GM18517 (cell line): ENCODE measurements at regions not wholly inside any gene's neighbourhood (a gene's known extent, or its start where the extent isn't known, plus 50 kb on each side); places are given as distances from the start of the nearest gene placed in this dataset.
"Not testable (repeated sequence)": the region's sequence is repeated elsewhere in the genome, so short reads cannot be mapped to it uniquely, and the experiment has no call there.

Source experiments
- ATAC-seq: cut with Tn5 transposase; IDR thresholded peaks from one replicate; pipeline ENCODE4 v1.9.1; 2021; ENCODE audit warnings: mild to moderate bottlenecking, moderate library complexity; ENCODE audit not compliant: unreplicated experiment

DNA sequence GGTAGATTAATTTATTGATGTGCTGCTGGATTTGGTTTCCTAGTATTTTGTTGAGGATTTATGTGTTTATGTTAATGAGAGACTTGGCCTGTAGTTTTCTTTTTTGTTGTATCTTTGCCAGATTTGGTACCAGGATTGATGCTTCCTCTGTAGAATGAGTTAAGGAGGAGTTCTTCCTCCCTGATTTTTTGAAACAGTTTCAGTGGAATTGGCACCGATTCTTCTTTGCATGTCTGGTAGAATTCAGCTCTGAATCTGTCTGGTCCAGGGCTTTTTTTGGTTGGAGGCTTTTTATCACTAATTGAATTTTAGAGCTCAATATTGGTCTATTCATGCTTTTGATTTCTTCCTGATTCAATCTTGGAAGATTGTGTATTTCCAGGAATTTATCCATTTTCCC lies 174.0 kb upstream of the NDST4 start:
- no peak for ATAC-seq

DNA sequence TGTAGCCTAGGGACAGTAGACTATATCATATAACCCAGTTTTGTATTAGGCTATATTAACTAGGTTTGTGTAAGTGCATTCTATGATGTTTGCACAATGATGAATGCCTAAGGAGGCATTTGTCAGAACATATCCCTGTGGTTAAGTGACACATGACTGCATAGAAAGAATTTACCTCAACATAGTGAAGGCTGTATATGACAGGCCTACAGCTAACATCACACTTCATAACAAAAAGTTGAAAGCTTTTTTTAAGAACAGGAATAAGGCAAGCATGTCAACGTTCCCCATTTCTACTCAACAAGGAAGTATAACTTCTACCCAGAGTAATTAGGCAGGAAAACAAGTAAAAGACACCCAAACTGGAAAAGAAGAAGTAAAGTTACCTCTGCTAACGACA lies 165.9 kb upstream of the NDST4 start:
- no peak for ATAC-seq

DNA sequence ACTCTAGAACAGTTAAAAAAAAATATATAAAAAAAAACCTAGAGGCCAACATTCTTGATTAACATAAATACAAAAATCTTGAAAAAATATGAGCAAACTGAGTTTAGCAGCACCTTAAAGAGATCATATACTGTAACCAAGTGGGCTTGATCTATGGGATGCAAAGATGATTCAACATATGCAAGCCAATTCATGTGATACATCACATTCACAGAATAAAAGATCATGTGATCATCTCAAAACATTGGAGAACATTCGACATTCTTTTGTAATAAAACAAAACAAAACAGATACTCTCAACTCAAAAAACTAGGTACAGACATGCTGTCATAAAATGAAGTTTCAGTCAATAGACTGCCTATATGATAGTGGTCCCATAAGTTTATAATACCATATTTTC lies 165.4 kb upstream of the NDST4 start:
- ATAC-seq: no peak

DNA sequence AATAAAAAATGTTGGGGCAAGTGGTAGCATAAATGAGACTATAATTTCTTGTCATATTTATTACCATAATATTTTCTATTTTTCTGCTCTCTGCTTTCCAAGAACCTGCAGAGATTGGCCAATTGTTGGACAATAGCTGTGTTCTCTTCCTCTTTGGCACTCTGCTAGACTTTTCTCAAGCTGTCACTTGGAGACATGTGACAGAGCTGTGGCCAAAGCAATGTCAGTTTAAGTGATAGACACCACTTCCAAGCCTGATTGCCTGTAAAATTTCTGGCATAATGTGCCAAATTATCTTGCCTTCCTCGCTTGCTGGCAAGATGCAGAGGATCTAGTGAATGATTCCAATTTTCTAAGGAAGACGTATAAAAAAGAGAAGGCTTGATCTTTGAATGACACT lies 162.2 kb upstream of the NDST4 start:
- ATAC-seq: no peak

DNA sequence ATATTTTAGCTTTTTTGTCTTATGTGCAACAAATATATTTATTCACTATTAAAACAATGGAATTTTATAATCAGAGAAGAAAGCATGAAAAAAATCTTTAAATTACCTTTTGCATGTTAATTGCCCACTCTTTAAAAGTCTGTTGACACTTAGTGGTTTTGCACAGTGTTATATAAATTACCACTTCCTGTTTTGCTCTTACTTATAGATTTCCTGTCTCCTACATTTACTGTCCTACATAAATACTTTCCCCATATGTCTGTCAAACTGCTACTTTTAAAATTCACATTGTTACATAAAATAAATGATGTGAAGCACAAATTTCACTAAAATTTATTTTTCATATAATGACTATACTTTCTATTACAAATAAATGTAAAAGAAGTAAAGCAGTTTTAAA lies 161.1 kb upstream of the NDST4 start:
- ATAC-seq: peak; percentile 80

DNA sequence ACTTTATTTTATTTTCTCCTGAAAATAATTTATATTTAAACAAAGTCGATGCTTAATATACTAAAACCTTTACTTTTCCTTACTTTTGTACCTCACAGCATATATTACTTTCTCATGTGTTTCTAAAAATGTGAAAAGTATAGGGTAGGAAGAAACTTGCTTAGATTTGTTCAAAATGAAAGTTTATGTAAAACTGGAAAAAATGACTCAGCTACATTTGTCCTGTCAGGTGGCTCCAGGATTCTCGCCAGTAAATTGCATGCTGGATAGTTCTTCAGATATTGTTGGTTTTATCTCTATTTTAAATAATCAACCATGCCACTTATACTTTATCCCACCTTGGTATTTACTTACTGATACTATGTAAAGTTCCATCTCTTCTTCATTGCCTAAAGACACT lies 159.2 kb upstream of the NDST4 start:
- peak; percentile 34 for ATAC-seq

DNA sequence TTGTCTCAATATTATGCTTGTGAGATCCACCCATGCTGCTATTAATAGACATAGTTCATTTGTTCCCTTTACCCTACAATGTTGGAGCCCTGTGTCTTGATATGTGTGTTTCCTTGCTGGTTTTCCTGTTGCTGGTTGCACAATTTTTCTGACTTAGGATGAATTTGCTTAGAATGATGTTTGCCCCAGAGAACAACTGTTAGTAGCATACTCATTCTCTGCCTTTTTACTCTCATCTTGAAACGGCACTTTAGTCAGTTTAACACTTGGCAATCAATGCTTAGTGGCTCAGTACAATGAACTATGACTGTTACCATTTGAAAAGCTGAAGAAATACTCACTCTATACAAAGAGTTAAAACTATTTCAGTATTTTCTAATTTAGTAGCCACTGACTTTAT lies 158.8 kb upstream of the NDST4 start:
- peak; percentile 59 for ATAC-seq

DNA sequence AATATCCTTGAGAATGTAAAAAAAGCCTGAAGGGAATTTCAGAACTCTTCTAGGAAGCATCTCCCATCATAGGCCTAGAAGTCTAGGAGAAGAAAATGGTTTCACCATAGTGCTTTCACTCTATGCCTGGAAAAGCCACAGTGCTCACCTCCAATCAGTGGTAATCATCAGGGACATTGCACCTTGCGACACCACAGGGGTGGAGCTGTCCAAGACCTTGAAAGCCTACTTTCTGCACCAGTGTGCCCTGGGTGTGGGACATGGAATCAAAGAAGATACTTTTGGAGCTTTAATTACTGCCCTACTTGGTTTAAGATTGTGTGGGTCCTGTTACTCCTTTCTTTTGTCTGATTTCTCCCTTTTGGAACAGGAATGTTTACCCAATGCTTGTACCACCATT lies 146.8 kb upstream of the NDST4 start:
- no peak for ATAC-seq

DNA sequence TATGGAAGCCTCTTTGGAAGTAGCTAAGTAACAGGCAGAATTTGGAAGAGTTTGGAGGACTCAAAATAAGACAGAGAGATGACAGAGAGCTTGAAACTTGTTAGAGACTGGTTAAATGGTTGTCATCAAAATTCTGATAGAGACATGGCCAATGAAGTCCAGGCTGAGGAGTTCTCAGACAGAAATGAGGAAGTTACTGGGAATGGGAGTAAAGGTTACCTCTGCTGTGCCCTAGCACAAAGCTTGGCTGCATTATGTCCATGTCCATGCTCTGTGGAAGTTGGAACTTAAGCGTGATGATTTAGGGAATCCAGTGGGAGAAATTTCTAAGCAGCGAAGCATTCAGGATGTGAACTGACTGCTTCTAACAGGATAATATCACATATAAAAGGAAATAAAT lies 146.2 kb upstream of the NDST4 start:
- no peak for ATAC-seq

DNA sequence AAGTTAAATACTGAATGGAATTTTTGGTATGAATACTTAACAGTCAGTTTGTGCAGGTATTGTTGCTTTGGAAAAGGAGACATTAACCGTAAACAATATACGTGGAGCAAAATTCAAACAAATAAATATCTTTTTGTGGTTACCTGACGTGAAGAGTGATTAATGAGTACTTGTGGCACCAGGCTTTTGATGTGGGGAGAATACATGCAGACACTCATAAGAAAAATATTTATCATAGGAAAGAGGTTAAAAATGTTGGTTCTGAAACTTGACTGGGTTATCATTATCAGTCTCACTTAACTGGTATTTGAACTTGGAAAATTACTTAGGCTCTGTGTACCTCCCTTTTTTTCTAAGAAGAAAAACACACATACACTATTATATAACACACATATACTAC lies 136.4 kb upstream of the NDST4 start:
- no peak for ATAC-seq

DNA sequence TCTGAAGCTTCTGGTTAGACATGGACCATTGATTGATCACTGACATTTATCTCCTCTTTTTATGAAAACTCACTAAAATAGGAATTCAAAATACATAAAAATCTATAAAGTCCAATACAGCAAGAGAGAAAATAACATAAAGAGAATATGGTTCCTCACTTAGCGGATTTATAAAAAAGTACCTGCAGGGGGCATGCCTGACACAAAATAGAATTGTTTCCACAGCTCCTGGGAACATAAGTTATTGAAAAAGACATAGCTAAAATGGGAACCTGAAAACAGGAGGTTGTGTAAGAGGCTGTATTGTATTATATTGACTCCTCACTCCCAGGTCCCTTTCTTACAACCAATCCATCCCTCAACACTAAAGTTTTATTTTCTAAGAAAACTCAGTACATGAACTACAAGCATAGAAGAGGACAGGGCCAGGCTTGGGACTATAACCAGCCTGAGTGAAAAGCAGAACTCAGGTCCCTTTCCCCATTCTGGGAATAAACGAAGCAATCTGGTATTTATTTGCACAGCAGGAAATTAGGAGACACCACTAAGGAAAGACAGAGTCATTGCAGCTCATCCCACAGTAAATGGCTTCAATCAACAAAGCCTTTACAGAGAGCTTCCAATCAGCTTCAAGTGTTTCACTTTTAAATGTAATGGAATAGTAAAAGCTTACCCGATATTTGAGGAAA lies 121.1 kb upstream of the NDST4 start:
- peak; percentile 51 for ATAC-seq

DNA sequence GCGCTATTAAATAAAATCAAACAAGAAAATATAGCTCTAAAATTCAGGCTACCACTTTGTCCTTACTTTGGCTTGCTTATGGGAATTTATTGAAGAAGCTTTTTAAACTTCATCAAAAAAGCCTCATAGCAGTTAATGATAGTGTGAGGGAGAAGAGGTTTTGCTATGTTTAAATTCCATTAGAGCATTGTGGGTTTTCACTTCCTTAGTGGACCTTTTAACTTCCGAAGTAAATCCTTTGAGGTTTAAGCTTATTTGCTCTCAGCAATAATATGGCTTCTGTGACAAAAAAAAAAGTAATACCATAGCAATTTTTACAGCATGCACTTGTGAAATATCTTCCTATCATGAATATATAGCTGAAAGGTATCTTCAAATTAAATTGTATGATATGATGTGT lies 120.2 kb upstream of the NDST4 start:
- no peak for ATAC-seq

DNA sequence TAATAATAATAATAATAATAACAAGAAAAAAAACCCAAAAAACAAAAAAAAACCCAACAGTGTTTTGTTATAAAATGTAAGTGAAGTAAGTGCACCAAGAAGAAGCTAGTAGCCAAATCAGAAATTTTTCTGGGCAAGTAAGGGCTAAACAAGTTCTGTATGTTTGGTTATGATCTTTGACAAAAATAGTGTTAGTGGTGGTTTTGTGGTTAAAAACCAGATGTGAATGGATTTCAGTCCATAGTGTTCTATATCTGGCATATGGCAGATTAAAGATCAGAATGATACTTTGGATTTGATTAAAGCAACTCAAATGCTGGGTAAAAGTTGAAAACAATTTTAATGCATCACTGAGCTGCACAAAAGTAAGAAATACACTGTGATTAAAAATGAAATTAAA lies 116.5 kb upstream of the NDST4 start:
- ATAC-seq: no peak

DNA sequence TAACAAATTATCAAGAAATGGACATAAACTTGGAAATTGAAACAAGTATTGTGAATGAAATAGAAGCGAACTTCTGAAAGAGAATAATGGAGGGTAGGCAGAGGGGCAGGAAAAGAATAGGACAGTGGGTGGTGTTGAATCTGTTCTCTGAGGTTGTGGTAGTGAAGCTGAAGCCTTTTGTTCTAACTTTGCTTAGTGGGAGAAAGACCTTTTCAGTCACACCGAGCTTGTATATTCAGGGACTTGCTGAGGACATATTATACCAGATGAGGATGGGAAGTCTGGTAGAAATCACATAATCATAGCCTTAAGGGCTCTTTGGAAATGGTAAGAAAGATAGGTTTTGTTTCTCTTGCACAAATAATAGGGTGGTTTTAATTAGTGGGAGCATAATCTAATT lies 115.4 kb upstream of the NDST4 start:
- no peak for ATAC-seq

DNA sequence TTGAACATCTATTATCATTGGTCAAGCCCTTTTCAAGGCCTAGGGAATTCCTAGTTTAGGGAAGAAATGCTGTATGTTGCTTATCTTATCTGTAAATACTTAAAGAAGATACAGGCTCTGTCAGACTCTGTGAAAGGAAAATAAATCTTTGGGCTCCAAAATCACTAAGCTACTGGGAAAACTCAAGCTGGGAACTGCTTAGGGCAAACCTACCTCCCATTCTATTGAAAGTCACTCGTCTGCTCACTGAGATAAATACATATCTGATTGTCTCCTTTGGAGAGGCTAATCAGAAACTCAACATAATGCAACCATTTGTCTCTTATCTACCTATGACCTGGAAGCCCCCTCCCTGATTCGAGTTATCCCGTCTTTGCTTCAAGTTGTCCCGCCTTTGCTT lies 108.6 kb upstream of the NDST4 start:
- no peak for ATAC-seq

DNA sequence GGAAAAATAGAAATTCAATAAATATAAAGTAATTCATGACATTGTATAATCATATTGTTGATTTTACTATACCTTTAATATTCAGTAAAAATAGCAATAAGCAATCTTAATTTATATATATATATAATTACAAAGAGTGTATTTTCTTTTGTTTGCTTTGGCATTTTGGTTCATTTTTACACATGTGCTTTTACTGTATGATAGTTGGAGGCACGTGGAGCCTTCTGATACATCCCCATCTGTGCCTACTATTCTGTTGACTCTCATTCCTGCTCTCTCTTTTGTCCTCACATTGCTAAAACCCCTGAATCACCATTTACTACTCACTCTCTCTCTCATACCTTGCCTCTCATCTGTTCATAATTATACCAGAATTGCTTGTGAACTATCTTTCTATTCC lies 106.4 kb upstream of the NDST4 start:
- no peak for ATAC-seq

DNA sequence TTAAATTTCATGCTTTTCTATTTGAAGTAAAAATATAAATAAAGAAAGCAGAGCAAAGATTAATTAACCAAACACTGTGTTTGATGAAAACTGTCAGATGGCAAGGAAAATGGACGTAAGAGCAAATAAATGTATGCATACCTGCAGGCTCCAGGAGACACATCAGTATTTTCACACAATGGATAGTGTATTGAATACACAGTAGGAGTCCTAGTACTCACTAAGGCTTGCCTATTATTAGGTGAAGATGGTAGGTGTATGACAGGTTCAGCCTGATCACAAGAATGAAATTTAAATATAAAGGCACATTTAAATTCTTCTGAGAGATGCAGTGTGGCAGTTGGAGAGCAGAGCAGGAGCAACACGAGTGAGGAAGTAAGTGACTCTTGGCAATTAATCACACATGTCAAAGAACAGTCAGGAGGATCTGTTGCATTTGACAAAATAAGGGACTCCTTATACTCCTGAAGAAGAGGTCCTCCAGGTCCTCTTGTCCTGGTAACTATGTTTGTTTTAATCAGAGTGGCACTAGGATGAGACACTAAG lies 106.0 kb upstream of the NDST4 start:
- no peak for ATAC-seq

DNA sequence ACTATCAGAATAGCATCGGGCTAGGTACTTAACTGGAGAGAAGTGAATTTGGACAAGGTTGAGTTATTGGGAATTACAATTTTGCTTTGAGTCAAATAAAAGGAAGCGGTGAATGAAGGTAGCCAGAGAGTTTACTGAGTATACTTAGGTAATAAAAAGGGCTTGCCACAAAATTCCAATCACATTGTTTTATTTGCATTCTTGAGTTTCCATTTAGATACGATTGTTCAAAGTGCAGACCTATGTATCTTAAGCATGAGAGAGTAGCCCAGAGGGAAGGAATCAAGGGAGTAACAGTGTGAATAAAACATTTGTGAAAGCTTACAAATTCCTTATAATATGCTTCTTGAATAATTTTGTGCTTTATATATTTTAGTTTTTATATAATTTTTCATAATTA lies 102.5 kb upstream of the NDST4 start:
- no peak for ATAC-seq

DNA sequence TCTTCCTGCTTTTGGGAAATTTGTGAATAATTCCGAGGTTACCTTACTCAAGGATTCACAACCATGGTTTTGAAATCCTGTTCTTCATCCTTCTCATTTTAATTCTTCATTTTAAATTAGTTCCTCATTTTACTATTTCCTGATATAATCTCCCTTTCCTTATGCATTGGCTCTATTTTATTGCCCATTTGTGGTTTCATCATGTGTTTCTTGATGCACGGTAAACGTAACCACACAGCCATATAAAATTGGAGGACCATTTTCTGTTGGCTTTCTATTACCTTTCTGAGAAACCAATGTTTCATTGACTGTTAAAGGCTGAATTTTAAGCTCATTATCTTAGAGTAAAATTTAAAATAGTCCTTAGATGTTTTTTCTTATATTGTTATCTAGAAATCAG lies 100.3 kb upstream of the NDST4 start:
- ATAC-seq: no peak

DNA sequence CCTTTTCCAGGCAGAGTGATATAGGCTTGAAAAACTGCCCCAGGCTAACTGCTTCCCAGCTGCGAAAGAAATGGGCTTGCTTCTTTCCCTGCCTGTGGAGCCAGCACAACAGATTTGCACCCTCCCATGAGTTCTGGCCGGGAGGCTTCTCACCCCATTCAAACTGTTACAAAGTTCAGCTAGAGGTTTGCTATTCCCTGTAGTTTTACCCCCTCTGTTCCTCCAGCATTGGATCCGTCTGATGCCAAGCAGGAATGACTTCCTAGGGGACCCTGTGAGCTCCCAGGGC lies 87.6 kb upstream of the NDST4 start:
- ATAC-seq: no peak

DNA sequence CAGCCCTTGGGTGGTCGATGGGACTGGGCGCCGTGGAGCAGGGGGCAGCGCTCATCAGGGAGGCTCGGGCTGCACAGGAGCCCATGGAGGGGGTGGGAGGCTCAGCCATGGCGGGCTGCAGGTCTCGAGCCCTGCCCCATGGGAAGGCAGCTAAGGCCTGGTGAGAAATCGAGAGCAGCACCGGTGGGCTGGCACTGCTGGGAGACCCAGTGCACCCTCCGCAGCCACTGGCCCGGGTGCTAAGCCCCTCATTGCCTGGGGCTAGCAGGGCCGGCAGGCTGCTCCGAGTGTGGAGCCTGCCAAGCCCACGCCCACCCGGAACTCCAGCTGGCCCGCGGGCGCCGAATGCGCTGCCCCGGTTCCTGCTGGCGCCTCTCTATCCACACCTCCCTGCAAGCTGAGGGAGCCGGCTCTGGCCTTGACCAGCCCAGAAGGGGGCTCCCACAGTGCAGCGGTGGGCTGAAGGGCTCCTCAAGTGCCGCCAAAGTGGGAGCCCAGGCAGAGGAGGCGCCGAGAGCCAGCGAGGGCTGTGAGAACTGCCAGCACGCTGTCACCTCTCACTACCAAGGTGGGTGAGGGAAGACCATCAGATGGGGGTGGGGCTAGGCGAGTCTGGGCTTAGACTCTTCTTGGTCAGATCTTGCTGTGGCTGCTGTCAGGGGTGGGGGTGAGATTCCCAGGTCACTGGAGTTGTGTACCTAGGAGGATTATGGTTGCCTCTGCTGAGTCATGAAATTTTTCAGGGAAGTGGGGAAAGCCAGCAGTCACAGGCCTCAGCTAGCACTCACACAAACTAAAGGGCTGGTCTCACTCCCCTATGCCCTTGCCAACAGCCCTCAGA lies 87.0 kb upstream of the NDST4 start:
- not testable (repeated sequence) for ATAC-seq

DNA sequence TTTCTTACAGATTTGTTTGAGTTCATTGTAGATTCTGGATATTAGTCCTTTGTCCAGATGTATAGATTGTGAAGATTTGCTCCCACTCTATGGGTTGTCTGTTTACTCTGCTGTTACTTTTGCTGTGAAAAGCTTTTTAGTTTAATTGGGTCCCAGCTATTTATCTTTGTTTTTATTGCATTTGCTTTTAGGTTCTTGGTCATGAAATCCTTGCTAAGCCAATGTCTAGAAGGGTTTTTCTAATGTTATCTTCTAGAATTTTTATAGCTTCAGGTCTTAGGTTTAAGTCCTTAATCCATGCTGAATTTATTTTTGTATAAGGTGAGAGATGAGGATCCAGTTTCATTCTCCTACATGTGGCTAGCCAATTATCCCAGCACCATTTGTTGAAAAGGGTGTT lies 81.2 kb upstream of the NDST4 start:
- ATAC-seq: not testable (repeated sequence)

DNA sequence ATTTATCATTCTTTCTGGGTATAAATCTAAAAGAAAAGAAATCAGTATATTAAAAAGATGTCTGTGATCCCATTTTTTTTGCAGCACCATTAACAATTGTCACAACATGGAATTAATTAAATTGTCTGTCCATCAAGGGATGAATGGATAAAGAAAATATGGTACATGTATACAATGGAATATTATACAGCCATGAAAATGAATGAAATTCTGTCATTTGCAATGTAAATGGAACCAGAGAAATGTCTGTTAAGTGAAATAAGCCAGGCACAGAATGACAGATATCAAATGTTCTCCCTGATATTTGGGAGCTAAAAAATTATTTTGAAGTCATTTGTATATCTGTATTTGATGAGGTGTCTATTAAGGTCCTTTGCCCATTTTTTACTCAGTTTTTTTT lies 77.1 kb upstream of the NDST4 start:
- no peak for ATAC-seq
